HG02763 (cell line): ENCODE measurements at regions not wholly inside any gene's neighbourhood (a gene's known extent, or its start where the extent isn't known, plus 50 kb on each side); places are given as distances from the start of the nearest gene placed in this dataset.
"Not testable (repeated sequence)": the region's sequence is repeated elsewhere in the genome, so short reads cannot be mapped to it uniquely, and the experiment has no call there.

ENCODE experiments used
- ATAC-seq: cut with Tn5 transposase; IDR thresholded peaks from one replicate; pipeline ENCODE4 v1.9.1; 2021; ENCODE audit warnings: mild to moderate bottlenecking, moderate library complexity; ENCODE audit not compliant: unreplicated experiment

DNA sequence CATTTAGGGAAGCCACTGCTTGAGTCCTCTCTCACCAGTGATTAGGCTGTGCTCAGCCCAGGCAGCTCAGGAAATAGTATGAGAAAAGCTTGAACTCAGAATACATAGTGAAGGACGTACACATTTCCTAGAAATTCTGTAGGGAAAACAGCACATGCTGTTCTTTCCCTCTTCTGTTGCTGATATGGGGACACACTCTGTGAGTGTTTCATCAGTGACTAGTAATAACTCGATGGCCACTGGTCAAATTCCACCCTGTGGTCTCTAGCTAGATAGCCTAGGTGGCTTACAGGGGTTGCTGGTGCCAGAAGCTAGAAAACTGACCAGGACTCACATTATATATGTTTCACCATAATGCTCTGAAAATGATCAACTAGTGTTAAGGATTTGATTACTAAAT, 259.8 kb upstream of the SOX4 start:
- no peak for ATAC-seq

DNA sequence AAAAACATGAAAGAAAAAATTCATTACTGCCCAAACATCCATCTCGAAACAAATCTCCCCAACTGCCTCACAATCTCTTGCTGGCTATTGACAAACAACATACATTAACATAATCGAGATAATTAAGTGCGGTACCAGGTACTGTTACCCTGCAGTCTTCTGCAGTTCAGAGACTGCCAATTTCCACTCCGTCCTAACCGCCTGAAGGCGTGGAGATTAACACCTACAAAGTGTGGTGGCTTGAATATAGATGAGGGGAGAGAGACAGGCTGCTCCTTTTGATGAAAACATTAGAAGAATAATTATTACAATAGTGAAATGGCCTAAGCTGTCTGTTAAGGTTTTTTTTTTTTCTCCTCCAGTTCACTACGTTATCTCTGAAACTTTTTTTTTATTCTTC, 258.9 kb upstream of the SOX4 start:
- no peak for ATAC-seq

DNA sequence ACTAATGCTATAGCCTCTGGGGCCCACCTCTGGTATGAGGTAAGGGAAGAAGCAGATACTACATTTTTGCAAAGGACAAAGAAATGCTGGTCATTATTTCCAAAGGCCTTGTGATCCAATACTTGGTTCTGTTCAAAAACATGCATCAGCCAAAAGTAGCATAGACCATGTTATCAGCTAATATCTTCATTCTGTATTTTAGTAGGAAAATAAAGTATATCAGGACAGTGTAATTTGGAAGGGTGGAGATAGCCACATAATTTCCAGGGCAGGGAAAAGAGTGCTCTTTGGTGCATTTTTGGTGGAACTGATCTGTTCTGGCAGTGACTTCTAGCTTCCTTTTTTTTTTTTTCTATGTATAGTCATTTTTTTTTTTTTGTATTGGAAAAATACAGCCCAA, 258.0 kb upstream of the SOX4 start:
- no peak for ATAC-seq

DNA sequence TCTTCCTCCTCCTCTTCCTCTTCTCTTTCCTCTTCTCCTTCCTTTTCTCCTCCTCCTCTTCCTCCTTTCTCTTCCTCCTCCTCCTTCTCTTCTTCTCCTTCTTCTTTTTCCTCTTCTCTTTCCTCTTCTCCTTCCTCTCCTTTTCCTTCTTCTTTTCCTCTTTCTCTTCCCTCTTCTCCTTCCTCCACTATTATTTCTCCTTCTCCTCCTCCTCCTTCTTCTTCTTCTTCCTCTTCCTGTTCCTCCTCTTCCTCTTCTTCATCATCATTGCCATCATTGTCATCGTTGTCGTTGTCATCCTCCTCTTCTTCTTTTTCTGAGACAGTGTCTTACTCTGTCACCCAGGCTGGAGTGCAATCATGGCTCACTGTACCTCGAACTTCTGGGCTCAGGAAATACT, 256.3 kb upstream of the SOX4 start:
- ATAC-seq: no peak

DNA sequence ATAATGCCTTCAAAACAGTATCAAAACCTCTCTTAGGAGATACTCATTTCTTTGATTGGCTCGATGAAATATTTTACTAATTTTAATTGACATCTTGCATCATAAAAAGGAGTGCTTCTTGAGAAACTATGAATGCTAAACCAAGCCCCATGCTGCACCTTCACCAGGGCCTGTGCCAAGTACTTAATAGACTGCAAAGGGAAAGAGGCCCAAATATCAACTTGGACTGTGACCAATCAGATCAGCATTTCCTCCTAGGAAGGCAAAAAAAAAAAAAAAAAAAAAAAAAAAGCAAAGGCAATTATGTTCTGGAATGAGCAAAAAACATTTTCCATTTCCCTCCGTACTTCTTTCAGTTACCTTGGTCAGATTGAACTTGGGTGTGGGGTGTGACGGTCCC, 253.0 kb upstream of the SOX4 start:
- ATAC-seq: no peak

DNA sequence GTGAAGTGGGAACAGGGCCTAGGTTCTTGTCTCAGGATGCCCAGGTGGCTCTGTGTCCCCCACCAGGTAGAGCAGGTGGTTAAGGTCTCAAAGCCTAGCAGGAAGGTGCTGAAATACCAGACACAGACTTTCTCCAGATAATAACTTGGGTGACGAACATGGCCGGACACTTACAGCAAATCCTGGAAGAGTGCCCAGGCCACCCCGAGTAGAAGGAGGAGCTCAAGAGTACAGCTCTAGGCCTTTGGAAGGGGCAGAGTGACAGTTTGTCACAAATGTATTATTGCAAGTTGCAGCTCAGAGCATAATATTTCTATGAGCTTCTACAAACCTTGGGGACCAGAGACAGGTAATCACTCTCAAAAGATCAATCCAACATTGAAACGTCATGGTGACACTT, 251.6 kb upstream of the SOX4 start:
- no peak for ATAC-seq

DNA sequence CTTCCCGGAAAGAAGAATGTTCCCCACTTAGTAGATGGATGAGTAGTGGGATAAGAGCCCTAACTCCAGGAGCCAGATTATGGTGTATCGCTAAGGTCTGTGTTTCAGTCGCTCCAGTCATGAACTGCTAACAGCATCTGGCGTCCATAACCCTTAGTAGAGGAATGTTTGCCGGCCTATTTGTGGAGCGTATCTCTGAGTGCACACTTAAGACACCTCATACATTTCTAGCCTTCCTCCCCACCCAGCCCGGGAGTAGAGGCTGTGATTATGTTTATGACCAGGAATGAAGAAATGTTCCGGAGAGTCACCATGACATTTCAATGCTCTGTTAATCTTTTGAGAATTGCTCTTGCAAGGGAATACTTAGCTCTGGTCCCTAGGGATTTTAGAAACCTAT, 251.1 kb upstream of the SOX4 start:
- ATAC-seq: no peak

DNA sequence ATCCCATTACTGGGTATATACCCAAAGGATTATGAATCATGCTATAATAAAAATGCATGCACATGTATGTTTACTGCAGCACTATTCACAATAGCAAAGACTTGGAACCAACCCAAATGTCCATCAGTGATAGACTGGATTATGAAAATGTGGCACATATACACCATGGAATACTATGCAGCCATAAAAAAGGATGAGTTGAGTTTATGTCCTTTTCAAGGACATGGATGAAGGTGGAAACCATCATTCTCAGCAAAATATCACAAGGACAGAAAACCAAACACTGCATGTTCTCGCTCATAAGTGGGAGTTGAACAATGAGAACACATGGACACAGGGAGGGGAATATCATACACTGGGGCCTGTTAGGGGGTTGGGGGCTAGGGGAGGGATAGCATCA, 247.8 kb upstream of the SOX4 start:
- ATAC-seq: not testable (repeated sequence)

DNA sequence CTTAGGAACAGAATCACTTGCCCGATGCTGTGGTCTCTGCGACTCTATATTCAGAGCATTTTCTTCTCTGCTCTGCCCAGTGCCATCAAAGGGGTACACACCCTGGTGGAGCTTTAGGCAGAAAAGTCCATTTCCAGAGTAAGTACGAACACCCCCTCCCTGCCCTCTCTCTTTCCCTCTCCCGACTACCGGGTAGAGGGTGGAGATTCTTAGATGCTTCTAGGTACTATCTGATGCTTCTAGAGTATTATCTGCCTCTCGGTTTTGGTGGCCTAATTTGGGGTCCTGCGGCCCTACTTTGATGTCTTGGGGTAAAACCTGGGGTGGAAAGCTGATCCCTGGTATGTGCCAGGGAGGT, 245.4 kb upstream of the SOX4 start:
- no peak for ATAC-seq

DNA sequence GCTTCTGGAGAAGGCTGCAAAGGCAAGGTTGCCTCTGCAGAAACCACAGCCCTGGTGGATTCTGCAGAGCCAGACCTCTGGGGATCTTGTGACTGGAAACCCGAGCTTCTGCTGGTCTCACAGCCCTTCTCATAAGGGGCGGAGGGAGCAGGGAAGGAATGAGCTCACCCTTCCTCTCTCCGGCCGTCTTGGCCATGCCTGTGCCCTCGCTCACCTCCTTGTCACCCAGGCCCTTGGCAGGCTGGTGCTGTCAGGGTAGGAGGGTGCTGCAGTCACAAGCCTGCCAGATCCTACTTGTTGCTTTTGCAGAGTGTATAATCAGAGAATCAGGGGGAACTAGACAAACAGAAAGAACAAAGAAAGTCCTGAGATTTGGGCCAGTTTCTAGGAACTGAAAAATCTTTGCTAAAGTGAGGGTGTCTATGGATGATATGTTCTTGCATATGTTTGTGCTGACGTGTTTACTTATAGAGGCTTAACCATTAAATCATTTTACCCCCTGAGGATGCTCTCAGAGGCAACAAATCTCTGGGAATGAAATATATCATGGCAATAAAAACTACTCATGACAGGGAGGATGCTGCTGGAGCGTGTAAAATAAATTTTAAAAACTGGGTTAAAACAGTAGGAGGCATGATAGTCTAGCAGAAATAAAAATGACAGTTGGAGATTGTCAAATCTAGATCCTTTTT, 244.9 kb upstream of the SOX4 start:
- ATAC-seq: no peak

DNA sequence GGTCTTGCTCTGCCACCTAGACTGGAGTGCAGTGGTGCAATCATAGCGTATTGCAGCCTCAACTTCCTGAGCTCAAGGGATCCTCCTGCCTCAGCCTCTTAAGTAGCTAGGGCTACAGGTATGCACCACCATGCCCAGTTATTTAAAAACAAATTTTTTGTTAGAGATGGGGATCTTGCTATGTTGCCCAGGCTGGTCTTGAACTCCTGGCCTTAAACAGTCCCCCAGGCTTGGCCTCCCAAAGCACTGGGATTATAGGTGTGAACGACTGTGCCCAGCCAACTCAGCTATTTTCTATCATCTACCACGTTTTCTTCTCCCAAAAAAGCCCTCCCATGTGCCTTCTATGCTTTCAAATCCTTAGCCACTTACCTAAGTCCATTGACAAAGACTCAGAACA, 243.7 kb upstream of the SOX4 start:
- ATAC-seq: no peak

DNA sequence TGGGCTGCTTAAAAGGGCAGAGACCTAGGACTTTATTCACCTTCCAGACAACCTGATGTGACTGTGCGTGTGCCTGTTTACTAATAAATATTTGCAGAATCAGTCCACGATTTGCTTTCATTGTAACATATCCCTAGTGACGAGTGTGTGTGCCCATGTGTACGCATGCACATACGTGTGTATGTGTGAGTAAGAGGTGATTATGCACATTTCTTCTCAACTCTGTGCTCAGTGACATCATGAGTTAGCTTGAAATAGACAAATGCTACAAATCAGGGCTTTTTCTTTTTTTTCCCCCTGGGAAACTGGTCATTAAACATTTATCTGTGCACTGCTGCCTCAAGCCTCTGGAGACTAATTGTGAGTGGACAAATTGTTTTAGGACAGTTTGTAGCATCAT, 242.6 kb upstream of the SOX4 start:
- no peak for ATAC-seq

DNA sequence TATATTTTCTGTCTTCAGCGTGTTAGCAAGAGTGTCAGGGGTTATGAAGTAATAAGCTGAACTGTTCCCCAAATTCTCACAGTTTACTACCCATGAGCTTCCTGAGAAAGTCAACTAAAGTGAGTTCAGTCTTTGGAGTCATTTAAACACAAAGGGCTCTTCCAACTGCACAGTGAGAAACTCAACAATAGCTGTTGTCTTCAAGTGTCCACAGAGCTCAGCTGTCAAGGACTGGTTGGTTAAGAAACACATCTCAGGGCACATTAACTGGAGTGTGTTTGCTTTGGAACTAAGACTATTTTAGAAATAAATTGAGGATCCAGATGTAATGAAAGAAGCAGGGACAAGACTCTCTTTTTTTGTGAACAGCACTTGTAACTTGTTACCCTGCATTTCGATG, 241.4 kb upstream of the SOX4 start:
- no peak for ATAC-seq

DNA sequence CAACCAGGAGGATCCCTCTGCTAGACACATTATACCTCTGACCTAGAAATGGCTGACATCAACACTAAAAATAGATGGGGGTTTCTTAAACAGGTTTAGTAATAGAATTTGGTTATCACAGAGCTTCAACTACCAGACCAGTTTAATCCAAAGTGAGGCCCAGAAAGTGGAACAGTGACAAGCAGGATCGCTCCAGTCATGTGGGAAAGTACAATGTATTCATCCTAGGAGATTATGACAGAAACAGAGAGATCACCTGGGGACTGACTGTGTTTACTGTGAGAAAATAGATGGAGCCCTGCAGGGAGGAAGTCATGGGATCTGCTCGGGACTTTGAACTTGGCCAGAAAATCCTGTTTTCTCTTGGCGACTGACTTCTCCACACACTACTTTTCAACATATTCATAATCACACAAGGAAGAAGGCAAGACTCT, 238.7 kb upstream of the SOX4 start:
- ATAC-seq: peak; percentile 48

DNA sequence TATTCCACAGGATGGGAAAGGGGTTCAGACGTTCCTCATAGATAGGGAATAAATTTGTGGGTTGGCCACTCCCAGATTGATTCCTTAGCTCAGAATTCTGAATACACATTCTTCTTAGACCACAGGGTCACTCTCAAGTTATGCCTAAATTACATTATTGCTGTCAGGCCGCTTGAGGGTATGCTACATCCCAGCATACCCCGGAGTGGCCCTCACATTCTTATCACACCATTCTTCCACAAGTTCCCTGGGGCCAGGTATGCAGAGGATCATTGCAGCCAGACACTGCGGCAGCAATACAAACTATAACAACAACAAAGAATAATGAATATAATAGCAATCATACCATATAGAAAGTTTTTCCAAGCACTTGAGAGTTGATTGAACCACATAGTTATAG, 237.9 kb upstream of the SOX4 start:
- ATAC-seq: no peak

DNA sequence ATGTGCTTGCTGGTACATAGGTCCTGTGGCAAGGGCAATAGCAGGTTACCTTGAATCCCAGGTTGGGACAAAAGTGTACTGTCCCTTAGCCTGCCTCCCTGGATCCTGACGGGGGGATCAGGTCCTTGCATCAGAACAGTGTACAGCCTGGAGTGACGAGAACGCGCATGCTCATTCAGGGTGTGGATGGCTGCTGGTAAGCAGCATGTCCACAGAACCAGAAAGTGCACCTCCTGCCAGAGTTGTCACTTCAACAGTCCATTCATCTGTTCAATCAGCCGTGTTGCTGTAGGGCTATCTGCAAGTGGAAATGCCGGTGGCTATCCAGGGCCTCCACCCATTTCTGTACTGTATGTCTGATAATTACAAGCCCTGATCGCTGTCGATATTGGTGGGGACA, 236.3 kb upstream of the SOX4 start:
- no peak for ATAC-seq

DNA sequence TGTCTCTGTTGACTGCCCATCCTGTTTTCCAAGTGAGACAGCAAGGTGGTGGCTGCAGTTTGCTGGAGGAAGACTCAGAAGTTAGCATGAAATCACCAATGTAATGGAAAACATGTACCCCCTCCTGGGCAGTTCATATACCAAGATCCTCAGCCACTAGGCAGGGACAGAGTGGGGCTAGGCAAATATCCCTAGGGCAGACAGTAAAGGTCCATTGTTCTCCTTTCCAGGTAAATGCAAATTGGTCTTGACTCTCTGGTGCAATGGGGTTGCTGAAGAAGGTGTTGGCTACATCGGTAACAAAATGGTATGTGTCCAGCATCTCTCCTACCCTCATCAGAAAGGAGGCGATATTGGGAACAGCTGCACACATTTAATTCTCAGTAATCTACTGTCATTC, 233.6 kb upstream of the SOX4 start:
- ATAC-seq: no peak

DNA sequence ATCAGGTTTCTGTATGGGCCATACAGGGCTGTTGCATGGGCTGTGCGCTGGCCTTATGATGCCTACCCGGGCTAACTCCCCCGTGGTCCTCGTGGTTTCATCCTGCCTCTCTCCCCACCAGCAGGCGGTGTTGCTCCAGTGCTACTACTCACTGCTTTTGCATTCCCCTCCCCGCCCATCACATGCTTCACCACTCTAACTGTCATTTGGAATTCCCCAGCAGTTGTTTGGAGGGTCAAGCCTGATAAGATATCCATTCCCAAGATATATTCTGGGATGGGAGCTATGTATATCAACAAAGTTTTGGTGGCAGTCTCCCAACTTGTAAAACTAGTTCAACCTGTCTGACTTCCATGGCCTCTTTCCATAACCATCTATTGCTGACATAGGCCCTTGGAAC, 233.2 kb upstream of the SOX4 start:
- no peak for ATAC-seq

DNA sequence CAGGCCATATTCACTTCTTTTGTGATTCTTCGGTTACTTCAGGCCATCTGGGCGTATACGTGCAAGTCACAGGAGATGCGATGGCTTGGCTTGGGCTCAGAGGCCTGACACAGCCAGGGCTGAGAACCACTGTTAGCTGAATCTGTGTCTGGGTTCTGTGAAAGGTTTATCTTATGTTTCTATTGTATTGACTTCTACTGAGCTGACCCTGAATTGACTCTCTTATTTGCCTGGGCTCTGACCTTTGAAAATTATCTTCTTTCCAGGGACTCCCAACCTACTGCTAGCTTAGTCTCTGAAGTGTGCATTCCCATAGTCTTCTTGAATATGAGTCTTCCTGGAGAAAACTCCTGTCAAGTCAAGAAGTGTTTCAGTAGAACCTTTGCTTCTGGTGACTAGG, 226.4 kb upstream of the SOX4 start:
- ATAC-seq: no peak

DNA sequence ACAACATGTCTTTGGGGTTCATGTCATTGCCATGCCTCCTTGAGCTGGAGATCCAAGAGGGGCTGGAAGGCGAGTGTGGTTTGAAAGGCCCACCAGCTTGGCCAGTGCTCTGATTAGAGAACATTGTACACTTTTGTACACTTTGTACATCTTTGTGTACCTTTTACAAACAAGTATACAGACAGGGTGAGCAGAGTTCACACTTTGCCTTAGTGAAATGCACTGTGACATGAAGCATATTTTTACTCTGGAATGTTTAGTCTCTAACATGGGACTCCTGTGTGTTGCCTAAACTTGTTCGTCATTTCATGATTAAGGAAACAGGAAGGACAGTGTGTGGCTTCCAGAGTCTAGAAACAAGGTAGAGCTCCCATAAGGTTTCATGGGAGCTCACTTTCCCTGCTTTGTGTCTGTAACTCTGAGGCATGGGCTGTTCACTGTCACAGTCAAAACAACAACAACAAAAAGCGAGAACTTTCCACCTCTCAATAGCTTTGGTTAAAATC, 225.8 kb upstream of the SOX4 start:
- ATAC-seq: no peak

DNA sequence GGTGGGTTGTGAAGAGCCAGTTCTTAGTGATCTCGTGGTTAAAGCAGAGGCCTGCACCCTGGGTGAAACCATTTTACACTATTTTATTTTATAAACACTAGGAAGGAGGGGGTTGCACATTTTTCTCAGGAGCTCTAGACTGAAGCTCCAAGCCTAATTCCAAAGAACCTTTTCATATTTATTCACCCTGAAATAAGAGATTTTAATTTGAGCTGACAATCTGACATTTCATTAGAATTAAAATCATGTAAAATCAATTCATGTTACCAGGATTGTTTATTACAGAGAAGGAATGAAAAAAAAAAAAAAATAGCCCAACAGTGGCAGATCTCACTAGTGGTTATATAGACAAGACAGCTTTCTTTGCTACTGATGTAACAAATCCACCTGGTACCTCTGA, 222.5 kb upstream of the SOX4 start:
- no peak for ATAC-seq

DNA sequence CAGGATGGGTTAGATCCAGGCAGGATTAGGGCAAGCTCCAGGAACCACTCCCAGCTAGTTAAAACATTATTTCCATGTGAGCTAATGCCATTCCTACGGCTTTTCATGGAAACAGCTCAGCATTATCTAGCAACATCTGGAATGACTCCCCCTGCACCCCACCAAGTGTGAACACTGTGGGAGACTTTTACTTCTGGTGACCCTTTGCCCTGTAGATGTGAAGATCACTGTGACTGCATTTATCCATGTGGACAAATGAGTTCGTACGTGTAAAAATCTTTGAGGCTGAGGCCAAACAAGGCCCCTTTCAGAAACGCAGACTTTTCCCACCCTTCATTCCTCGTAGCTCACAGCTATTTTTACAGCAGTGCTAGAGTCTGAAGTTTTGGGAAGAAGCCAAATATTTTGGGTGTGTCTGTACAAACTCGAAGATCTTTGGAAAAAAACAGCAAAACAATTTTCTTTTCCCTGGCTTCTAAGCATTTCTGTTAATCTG, 221.8 kb upstream of the SOX4 start:
- ATAC-seq: no peak
